Karpas-422 (cell line): ENCODE measurements at regions not wholly inside any gene's neighbourhood (a gene's known extent, or its start where the extent isn't known, plus 50 kb on each side); places are given as distances from the start of the nearest gene placed in this dataset.
"Not testable (repeated sequence)": the region's sequence is repeated elsewhere in the genome, so short reads cannot be mapped to it uniquely, and the experiment has no call there.

Experiments used
- DNase-seq: peaks from one replicate; pipeline ENCODE4 v3.0.0-alpha.2; 2015
- H2AFZ ChIP-seq: fragments of 200-600 bp; sonication (generic); 2 replicates; pipeline ENCODE4 v1.6.1; 2014; ENCODE audit warnings: antibody characterized with exemption, low read length, mixed read lengths
- H3K27ac ChIP-seq: fragments of 200-600 bp; sonication (generic); 2 replicates; pipeline ENCODE4 v1.5.1; 2014; ENCODE audit warnings: mild to moderate bottlenecking, low read length, moderate library complexity
- H3K27me3 ChIP-seq: fragments of 200-600 bp; sonication (generic); 2 replicates; pipeline ENCODE4 v1.6.1; 2014; ENCODE audit warnings: low read length, mixed read lengths
- H3K36me3 ChIP-seq: fragments of 200-600 bp; sonication (generic); 2 replicates; pipeline ENCODE4 v1.6.1; 2014; ENCODE audit warnings: low read length, mixed read lengths; ENCODE audit not compliant: insufficient read depth
- H3K4me1 ChIP-seq: fragments of 200-600 bp; sonication (generic); 2 replicates; pipeline ENCODE4 v1.6.1; 2014; ENCODE audit warnings: mild to moderate bottlenecking, low read length, mixed read lengths
- H3K4me2 ChIP-seq: fragments of 200-600 bp; sonication (generic); 2 replicates; pipeline ENCODE4 v1.6.1; 2014; ENCODE audit warnings: low read length, low read depth, mild to moderate bottlenecking; ENCODE audit not compliant: poor library complexity, severe bottlenecking
- H3K4me3 ChIP-seq: fragments of 200-600 bp; sonication (generic); 2 replicates; pipeline ENCODE4 v1.5.1; 2014; ENCODE audit warnings: mild to moderate bottlenecking, antibody characterized with exemption, low read length, mixed read lengths
- H3K79me2 ChIP-seq: fragments of 200-600 bp; sonication (generic); 2 replicates; pipeline ENCODE4 v1.6.1; 2014; ENCODE audit warnings: mild to moderate bottlenecking, low read length, mixed read lengths
- H3K9ac ChIP-seq: fragments of 200-600 bp; sonication (generic); 2 replicates; pipeline ENCODE4 v1.6.0; 2014; ENCODE audit warnings: low read length
- H3K9me2 ChIP-seq: fragments of 200-600 bp; sonication (generic), shearing (Covaris generic); replicated peaks from 2 replicates; pipeline ENCODE4 v1.6.0; 2014; ENCODE audit warnings: mild to moderate bottlenecking, low read length, moderate library complexity; ENCODE audit not compliant: insufficient read depth
- H3K9me3 ChIP-seq: fragments of 300-700, 200-600 bp; sonication (generic); 2 replicates; pipeline ENCODE4 v1.6.1; 2014; ENCODE audit warnings: low read length, mixed read lengths
- H4K20me1 ChIP-seq: fragments of 200-600 bp; sonication (generic); 2 replicates; pipeline ENCODE4 v1.6.1; 2014; ENCODE audit warnings: mild to moderate bottlenecking, antibody characterized with exemption, low read length, low read depth; ENCODE audit not compliant: insufficient read depth

DNA sequence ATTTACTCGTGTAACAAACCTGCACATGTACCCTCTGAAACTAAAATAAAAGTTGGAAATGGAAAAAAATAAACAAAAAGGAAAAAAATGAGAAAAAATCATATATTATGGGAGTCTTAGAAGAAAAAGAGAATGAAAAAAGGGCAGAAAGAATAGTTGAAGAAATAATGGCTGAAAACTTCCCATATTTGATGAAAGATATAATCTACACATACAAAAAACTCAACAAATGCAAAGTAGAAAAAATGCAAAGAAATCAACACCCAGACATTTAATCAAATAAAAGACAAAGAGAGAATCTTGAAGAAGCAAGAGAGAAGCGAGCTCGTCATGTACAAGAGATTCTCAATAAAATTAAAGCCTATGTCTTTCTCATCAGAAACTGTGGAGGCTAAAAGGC is 73.8 kb downstream of the SLC25A46 start:
- Histone ChIP-seq H3K9ac (no peak overlapping the region), H3K4me2 (no peak overlapping the region), H3K4me3 (no peak overlapping the region)

DNA sequence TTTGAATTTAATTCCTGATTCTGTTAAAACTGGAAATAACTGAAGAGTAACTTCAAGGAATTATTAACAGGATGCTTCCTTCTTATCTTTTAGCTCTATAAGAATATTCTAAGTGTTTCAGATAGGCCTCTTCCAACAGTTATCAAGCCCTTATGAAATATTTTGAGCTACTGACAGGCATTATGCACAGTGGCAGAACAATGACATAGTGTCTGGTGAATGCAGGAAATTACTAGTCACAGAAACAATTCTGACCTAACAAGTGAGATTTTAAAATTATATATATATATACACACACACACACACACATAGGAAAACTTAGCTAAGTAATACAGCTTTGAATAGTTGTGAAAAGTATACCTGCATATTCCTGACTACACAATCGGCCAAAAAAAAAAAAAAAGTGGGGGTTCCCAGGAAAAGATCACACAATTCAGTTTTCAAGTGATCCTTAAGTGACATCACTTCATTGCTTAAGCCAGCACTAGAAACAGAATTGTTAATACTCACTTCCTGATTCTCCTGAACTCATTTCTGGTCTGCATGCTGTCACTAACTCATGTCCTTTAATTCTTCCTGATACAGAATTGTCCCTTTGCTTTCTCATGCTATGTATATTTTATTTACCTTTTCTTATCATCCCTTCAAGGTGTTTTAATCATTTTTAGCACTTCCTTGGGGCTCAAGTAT is 77.3 kb downstream of the SLC25A46 start:
- Histone ChIP-seq H3K9ac (no peak overlapping the region), H3K9me2 (0 out of 2 replicates have a peak, but pooled peaks cover 3% of the 10 kb centered on the region), H3K4me2 (no peak overlapping the region), H3K4me3 (no peak overlapping the region), H3K9me3 (no peaks in the 10 kb centered on the region), H3K36me3 (no peaks in the 10 kb centered on the region), H3K4me1 (no peaks in the 10 kb centered on the region), H3K27me3 (no peaks in the 10 kb centered on the region), H2AFZ (no peak overlapping the region), H3K79me2 (no peaks in the 10 kb centered on the region), H4K20me1 (no peaks in the 10 kb centered on the region), H3K27ac (no peak overlapping the region)
- DNase-seq, result no peak

More for the DNA sequence above, 73.8 kb downstream of the SLC25A46 start:
- H3K79me2 ChIP-seq, result no peaks in the 10 kb centered on the region
- H3K36me3 ChIP-seq, result no peaks in the 10 kb centered on the region
- H3K27me3 ChIP-seq, result no peaks in the 10 kb centered on the region
- H3K27ac ChIP-seq, result no peak overlapping the region
- H3K9me3 ChIP-seq, result no peaks in the 10 kb centered on the region
- 0 out of 2 replicates have a peak, but pooled peaks cover 3% of the 10 kb centered on the region for H3K9me2 ChIP-seq
- no peaks in the 10 kb centered on the region for H3K4me1 ChIP-seq
- no peaks in the 10 kb centered on the region for H4K20me1 ChIP-seq
- DNase-seq, result no peak
- H2AFZ ChIP-seq, result no peak overlapping the region

- Histone ChIP-seq H3K9me2 (0 out of 2 replicates have a peak, but pooled peaks cover 3% of the 10 kb centered on the region), H3K9ac (no peak overlapping the region), H3K4me1 (no peaks in the 10 kb centered on the region), H3K27ac (no peak overlapping the region), H3K36me3 (no peaks in the 10 kb centered on the region), H3K27me3 (no peaks in the 10 kb centered on the region), H3K79me2 (no peaks in the 10 kb centered on the region), H4K20me1 (no peaks in the 10 kb centered on the region), H3K4me3 (no peak overlapping the region), H3K4me2 (no peak overlapping the region), H2AFZ (no peak overlapping the region), H3K9me3 (no peaks in the 10 kb centered on the region)
- no peak for DNase-seq
Measured at GRCh38 chr5:110817459-110817858, 78.7 kb downstream of the SLC25A46 start.

GRCh38 chr5:110823571-110823970 is 84.8 kb downstream of the SLC25A46 start:
- Histone ChIP-seq H3K4me2 (no peak overlapping the region), H4K20me1 (no peaks in the 10 kb centered on the region), H3K36me3 (no peaks in the 10 kb centered on the region), H3K9me2 (no peaks in the 10 kb centered on the region), H3K27ac (no peak overlapping the region), H3K9me3 (peaks cover 22% of the 10 kb centered on the region), H3K27me3 (no peaks in the 10 kb centered on the region), H3K79me2 (no peaks in the 10 kb centered on the region), H2AFZ (no peak overlapping the region), H3K4me1 (no peaks in the 10 kb centered on the region), H3K4me3 (no peak overlapping the region), H3K9ac (no peak overlapping the region)
- no peak for DNase-seq

GRCh38 chr5:110824936-110825441 is 86.2 kb downstream of the SLC25A46 start:
- Histone ChIP-seq H3K4me3 (no peak overlapping the region), H3K27ac (no peak overlapping the region), H3K4me2 (no peak overlapping the region), H3K4me1 (no peaks in the 10 kb centered on the region), H2AFZ (no peak overlapping the region), H3K9me2 (no peaks in the 10 kb centered on the region), H3K27me3 (no peaks in the 10 kb centered on the region), H3K36me3 (no peaks in the 10 kb centered on the region), H3K9me3 (peaks cover 22% of the 10 kb centered on the region), H4K20me1 (no peaks in the 10 kb centered on the region), H3K79me2 (no peaks in the 10 kb centered on the region), H3K9ac (no peak overlapping the region)
- no peak for DNase-seq

DNA sequence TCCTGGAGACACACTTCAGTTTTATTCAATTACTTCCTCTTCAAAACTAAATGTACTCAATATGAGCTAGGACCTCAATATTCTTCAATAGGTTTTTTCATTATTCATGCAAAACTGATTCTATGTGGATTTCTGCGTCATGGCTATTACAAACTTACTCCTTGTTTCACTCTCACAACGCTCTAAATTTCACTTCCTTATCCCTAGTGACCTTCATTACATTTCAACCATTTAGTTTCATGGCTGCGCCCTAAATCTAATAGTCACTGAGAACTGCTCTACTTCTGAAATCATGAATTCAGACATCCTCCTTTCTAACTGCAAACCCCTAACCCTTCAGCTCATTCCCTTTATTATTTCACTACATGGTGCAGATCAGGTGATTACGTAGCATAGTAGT is 93.9 kb downstream of the SLC25A46 start:
- no peaks in the 10 kb centered on the region for H3K36me3 ChIP-seq
- peaks cover 5% of the 10 kb centered on the region; the same call in 1 of the 2 replicates for H3K27me3 ChIP-seq

GRCh38 chr5:110834933-110835332 is 96.1 kb downstream of the SLC25A46 start:
- DNase-seq, H3K36me3 ChIP-seq, H4K20me1 ChIP-seq: not testable (repeated sequence)

More for the DNA sequence above, 93.9 kb downstream of the SLC25A46 start:
- H3K9me3 ChIP-seq, result no peaks in the 10 kb centered on the region
- no peak overlapping the region for H3K27ac ChIP-seq
- no peak for DNase-seq
- H3K4me3 ChIP-seq, result no peak overlapping the region
- H3K9me2 ChIP-seq, result no peaks in the 10 kb centered on the region
- no peak overlapping the region for H3K9ac ChIP-seq
- H3K4me2 ChIP-seq, result no peak overlapping the region
- H4K20me1 ChIP-seq, result no peaks in the 10 kb centered on the region
- no peak overlapping the region for H2AFZ ChIP-seq
- no peaks in the 10 kb centered on the region for H3K4me1 ChIP-seq
- H3K79me2 ChIP-seq, result no peaks in the 10 kb centered on the region

GRCh38 chr5:110836851-110837250 is 98.0 kb downstream of the SLC25A46 start:
- Histone ChIP-seq H3K79me2 (no peaks in the 10 kb centered on the region), H3K4me1 (no peaks in the 10 kb centered on the region), H3K9me3 (no peaks in the 10 kb centered on the region), H3K27ac (no peak overlapping the region), H3K4me3 (no peak overlapping the region), H2AFZ (no peak overlapping the region), H3K9ac (no peak overlapping the region), H4K20me1 (no peaks in the 10 kb centered on the region), H3K27me3 (no peaks in the 10 kb centered on the region), H3K9me2 (no peaks in the 10 kb centered on the region), H3K36me3 (no peaks in the 10 kb centered on the region), H3K4me2 (no peak overlapping the region)
- DNase-seq, result no peak

More at GRCh38 chr5:110834933-110835332, 96.1 kb downstream of the SLC25A46 start:
- not testable (repeated sequence) for H3K9me2 ChIP-seq, H3K4me3 ChIP-seq, H3K4me1 ChIP-seq, H2AFZ ChIP-seq, H3K9ac ChIP-seq, H3K4me2 ChIP-seq, H3K79me2 ChIP-seq, H3K9me3 ChIP-seq, H3K27ac ChIP-seq, H3K27me3 ChIP-seq
